Neural cell (in vitro differentiated cells): ENCODE measurements at regions not wholly inside any gene's neighbourhood (a gene's known extent, or its start where the extent isn't known, plus 50 kb on each side); places are given as distances from the start of the nearest gene placed in this dataset.

Experiments used
- EP300 ChIP-seq: fragments of 450-650 bp; conservative IDR thresholded peaks from 2 replicates; pipeline ENCODE4 v1.6.1; 2014; ENCODE audit warnings: antibody characterized with exemption, mild to moderate bottlenecking, moderate library complexity; ENCODE audit not compliant: poor library complexity, severe bottlenecking
- EZH2 ChIP-seq: fragments of 200-600, 300-800 bp; shearing (Covaris generic), sonication (generic); IDR thresholded peaks from 2 replicates; pipeline ENCODE4 v1.6.1; 2014; ENCODE audit warnings: antibody characterized with exemption, low read length, borderline replicate concordance, mild to moderate bottlenecking; ENCODE audit not compliant: insufficient read depth, poor library complexity, severe bottlenecking
- POLR2AphosphoS5 ChIP-seq: IDR thresholded peaks from 2 replicates; pipeline ENCODE4 v1.6.1; 2012
- RAD21 ChIP-seq: fragments of 450-650 bp; conservative IDR thresholded peaks from 2 replicates; pipeline ENCODE4 v1.6.1; 2014; ENCODE audit warnings: antibody characterized with exemption, mild to moderate bottlenecking, moderate library complexity
- SMC3 ChIP-seq: fragments of 450-650 bp; conservative IDR thresholded peaks from 2 replicates; pipeline ENCODE4 v1.6.1; 2014; ENCODE audit warnings: antibody characterized with exemption, mild to moderate bottlenecking, moderate library complexity; ENCODE audit not compliant: poor library complexity
- TAF1 ChIP-seq: IDR thresholded peaks from 2 replicates; pipeline ENCODE4 v1.6.1; 2012; ENCODE audit warnings: low read depth
- TF ChIP-seq, protein P1 (sequence below): fragments of 450-650 bp; IDR thresholded peaks from 2 replicates; pipeline ENCODE4 v1.5.1; 2014; ENCODE audit warnings: antibody characterized with exemption, mild to moderate bottlenecking, moderate library complexity; ENCODE audit not compliant: poor library complexity, severe bottlenecking

- TF ChIP-seq, protein P1, sequence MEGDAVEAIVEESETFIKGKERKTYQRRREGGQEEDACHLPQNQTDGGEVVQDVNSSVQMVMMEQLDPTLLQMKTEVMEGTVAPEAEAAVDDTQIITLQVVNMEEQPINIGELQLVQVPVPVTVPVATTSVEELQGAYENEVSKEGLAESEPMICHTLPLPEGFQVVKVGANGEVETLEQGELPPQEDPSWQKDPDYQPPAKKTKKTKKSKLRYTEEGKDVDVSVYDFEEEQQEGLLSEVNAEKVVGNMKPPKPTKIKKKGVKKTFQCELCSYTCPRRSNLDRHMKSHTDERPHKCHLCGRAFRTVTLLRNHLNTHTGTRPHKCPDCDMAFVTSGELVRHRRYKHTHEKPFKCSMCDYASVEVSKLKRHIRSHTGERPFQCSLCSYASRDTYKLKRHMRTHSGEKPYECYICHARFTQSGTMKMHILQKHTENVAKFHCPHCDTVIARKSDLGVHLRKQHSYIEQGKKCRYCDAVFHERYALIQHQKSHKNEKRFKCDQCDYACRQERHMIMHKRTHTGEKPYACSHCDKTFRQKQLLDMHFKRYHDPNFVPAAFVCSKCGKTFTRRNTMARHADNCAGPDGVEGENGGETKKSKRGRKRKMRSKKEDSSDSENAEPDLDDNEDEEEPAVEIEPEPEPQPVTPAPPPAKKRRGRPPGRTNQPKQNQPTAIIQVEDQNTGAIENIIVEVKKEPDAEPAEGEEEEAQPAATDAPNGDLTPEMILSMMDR, result no peak
- no peak for TF ChIP-seq RAD21
- no peak for TF ChIP-seq SMC3
- no peak for TF ChIP-seq TAF1
- TF ChIP-seq EZH2, result no peak
- TF ChIP-seq POLR2AphosphoS5, result no peak
- no peak for TF ChIP-seq EP300
These were observed 594.6 kb upstream of the FAM174A start for GRCh38 chr5:99940540-99940939.
